ENCODE measurements at regions not wholly inside any gene's neighbourhood (a gene's known extent, or its start where the extent isn't known, plus 50 kb on each side); places are given as distances from the start of the nearest gene placed in this dataset.
A peak's percentile ranks its signal among the peaks of the same experiment; 100 is the strongest.

- TF ChIP-seq, protein P1, sequence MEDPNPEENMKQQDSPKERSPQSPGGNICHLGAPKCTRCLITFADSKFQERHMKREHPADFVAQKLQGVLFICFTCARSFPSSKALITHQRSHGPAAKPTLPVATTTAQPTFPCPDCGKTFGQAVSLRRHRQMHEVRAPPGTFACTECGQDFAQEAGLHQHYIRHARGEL (CRISPR knock-in tag; IDR thresholded peaks at IDR 0.05), result no peak
- TF ChIP-seq MLLT10 (CRISPR knock-in tag; IDR thresholded peaks at IDR 0.05) (no peak), ZKSCAN8 (CRISPR knock-in tag; IDR thresholded peaks at IDR 0.05; ENCODE audit: borderline replicate concordance) (no peak), ATF4 (CRISPR knock-in tag; IDR thresholded peaks at IDR 0.05) (0 out of 4 replicates have a peak, but pooled peaks of 1 of the 2 experiments have one; percentile 15)
These were observed 69.4 kb upstream of the PRIMA1 start (continued) for GRCh38 chr14:93857500-93858283.

- Histone ChIP-seq H3K9ac (ENCODE audit: insufficient read depth, low read depth, low read length) (no peak overlapping the region), H3K27me3 (ENCODE audit: control insufficient read depth in 1 of 2, insufficient read depth in 2 of 2, low read length in 2 of 2) (peaks cover 4 to 63% of the 10 kb centered on the region in 2 experiments; a peak in 4 of 5 replicates), H3K27ac (ENCODE audit: extremely low read length, insufficient read depth, low read length) (no peak overlapping the region), H2AFZ (ENCODE audit: low read length) (no peak overlapping the region), H3K79me2 (ENCODE audit: insufficient read depth, low read length) (no peaks in the 10 kb centered on the region), H4K20me1 (ENCODE audit: insufficient read depth, low read length) (no peaks in the 10 kb centered on the region), H3K4me1 (ENCODE audit: insufficient read depth, low read length) (0 out of 2 replicates have a peak, but pooled peaks cover 7% of the 10 kb centered on the region), H3K9me3 (ENCODE audit: low read length) (no peaks in the 10 kb centered on the region), H3K36me3 (replicated peaks in 1 of 2; ENCODE audit: control insufficient read depth in 1 of 2, insufficient read depth in 2 of 2, low read length in 2 of 2) (no peaks in the 10 kb centered on the region), H3K4me3 (replicated peaks in 1 of 3; ENCODE audit: insufficient read depth in 1 of 3, low read depth in 2 of 3, low read length in 3 of 3) (no peak overlapping the region), H3K4me2 (ENCODE audit: low read depth, low read length) (no peak overlapping the region)
- ATAC-seq (no peak), FAIRE-seq (no peak), DNase-seq (ENCODE audit: low spot score) (no peak)
- BruUV-seq (replicated peaks), result no TSS peak
- in situ Hi-C loops (cut with HindIII; ENCODE audit: extremely low pct_ligation_motif_present, low pct_unique_long_range_greater_than_20kb), result no loop called here
- WGBS (ENCODE audit: low lambda C conversion rate), result 47% methylated on average over 3 of the region's 4 CpGs
- TF ChIP-seq MAFK (conservative IDR thresholded peaks at IDR 0.05 in 1 of 2, IDR thresholded peaks at IDR 0.05 in 1 of 2; ENCODE audit: low read length in 2 of 2), result 0 out of 4 replicates have a peak, but pooled peaks of 1 of the 2 experiments have one; percentile 2
- TF ChIP-seq, protein P2, sequence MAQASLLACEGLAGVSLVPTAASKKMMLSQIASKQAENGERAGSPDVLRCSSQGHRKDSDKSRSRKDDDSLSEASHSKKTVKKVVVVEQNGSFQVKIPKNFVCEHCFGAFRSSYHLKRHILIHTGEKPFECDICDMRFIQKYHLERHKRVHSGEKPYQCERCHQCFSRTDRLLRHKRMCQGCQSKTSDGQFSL (CRISPR knock-in tag; IDR thresholded peaks at IDR 0.05), result no peak
- intact Hi-C loops (cut with micrococcal nuclease; ENCODE audit: unreplicated experiment), result no loop called here
- POLR2A ChIA-PET, result no interaction called here
- CTCF ChIA-PET (ENCODE audit: low intra/inter-chr PET ratio, low total read pairs), result interaction anchor here (1.3 kb wide), 1 partner anchor 36 kb away, joined by 4 read pairs; no protein-coding TSS in a partner anchor
These were observed 68.8 kb upstream of the PRIMA1 start for GRCh38 chr14:93857081-93857480.
